Activated CD8-positive, alpha-beta memory T cell treated with anti-CD3 and anti-CD28 coated beads for 48 hours (primary cell): ENCODE measurements at regions not wholly inside any gene's neighbourhood (a gene's known extent, or its start where the extent isn't known, plus 50 kb on each side); places are given as distances from the start of the nearest gene placed in this dataset.
"Not testable (repeated sequence)": the region's sequence is repeated elsewhere in the genome, so short reads cannot be mapped to it uniquely, and the experiment has no call there.

Experiments
- DNase-seq, 3 experiments: peaks; one replicate each; pipeline ENCODE4 v3.0.0-alpha.2; 2020; ENCODE audit warnings: low read depth in 2 of 3, low spot score in 2 of 3

DNA sequence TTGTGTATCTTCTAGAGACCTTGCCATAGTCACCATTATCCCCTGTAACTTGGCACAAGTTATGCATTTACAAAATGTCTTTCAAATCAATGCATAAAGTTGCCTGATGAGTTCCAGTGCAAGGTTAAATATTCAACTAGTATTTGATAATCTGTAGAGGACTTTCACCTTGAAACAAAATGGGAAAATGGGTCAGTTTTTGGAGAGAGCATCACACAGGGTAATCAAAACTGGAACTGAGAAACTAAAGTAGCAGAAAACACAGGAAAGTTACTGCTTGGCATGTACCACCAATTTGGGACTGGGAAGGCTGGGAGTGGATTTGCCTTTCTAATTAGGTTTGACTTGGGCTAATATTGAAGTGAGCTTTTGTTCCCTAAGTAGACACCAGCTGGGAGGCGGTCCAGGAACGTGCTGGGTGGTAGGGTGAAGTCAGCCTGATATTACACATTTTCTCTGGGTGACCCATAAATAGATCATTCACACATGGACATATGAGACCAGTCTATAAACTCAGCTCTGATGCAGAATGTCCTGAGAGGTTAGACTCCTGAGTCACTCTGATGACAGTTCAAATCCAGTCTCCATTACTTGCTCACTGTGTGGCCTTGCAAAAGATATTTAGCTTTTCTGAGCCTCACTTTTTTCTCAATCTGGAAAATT lies 152.3 kb downstream of the PCTP start:
- no peak for DNase-seq

DNA sequence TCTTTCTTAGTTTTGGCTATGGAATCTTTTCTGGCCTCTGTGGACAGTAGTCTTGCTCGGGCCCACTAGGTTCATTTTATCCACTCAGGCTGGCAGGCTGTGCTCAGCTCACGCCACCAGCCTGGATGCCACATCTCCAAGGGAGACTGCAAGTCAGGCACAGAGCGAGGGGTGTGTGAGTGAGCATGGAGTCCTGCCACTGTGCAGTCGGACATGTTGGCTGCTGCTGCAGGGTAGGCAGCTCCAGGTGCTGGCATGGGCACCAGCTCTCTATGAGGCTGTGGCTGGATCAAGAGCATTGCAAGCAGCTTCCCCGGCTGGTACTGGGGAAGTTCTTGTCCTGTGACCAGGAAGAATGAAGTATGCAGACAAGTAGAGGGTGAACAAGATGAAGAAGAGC lies 158.9 kb downstream of the PCTP start:
- no peak for DNase-seq

DNA sequence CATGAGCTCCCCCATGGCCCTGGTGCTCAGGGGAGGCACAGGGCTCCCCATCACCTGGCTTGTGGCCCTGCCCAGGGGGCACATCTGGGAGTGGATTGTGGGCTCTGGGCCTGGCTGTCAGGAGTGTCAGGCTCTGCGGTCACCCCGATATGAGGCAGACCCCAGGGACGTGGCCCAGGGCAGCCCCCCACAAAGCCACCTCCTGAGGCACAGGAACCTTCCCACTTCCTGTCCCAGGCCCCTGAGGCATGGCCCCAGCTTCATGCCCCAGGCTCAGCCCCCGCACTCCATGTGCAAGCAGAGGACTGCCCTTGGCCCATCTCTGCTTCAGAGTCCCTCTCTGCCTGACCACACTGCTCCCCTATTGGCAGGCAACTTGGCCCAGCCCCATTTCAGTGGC lies 160.3 kb downstream of the PCTP start:
- DNase-seq: no peak

DNA sequence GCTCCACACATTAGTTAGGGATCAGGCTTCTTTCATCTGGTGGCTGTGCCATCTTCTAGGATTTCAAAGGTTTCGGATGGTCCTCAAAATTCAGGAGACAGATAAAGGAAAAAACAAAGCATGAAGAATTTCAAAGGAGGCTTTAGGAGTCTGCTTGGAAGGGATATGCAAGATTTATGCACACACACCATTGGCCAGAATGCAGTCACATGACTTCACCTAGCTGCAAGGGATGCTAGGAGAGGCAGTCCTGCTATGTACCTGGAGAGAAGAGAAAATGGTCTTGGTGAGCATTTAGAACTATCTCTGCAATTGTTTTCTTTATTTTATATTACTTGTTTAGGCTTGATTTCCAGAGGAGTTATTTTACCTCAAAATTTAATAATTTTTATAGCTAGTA lies 174.6 kb downstream of the PCTP start:
- no peak for DNase-seq

DNA sequence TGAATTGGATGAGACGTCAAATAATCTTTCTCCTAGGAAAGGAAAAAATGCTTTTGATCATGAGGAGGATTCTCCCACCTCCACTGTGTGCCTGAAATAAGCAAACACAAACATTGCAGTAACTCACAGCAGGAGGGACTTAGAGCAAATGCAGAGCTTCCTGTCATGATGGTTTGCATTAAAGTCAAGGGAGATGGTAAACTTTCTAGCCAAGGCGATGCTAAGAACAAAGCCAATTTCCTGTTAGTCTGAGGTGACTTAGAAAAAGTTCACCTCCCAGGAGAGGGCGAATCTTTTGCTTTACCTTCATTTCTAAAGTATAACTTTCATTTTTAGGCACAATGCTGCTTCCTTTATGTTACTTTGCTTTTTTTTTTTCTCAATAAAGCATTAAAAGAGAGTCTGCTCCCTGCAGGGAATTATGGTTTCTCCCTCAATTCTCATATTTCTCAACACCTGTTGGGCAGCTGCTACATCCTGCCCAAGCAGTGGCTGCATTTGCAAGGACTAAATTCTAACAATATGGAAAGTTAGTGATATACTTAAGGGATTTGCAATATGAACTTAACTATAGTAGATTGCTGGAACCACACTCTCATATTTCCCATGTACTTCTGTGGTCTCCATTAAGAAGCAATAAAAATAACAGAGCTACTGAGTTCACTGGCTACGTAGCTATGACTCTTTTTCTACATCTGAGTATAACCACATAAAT lies 175.6 kb downstream of the PCTP start:
- no peak for DNase-seq

DNA sequence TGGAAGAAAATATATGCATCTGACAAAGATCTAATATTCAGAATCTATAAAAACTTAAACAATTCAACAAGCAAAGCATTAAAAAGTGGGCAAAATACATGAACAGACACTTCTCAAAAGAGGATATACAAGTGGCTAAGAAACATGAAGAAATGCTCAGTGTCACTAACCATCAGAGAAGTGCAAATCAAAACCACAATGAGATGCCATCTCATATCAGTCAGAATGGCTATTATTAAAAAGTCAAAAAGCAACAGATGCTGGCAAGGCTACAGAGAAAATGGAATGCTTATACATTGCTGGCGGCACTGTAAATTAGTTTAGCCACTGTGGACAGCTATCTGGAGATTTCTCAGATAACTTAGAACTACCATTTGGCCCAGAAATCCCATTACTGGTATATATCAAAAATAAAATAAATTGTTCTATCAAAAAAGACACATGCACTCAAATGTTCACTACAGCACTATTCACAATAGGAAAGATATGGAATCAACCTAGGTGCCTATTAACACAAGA lies 179.5 kb downstream of the PCTP start:
- DNase-seq: no peak

DNA sequence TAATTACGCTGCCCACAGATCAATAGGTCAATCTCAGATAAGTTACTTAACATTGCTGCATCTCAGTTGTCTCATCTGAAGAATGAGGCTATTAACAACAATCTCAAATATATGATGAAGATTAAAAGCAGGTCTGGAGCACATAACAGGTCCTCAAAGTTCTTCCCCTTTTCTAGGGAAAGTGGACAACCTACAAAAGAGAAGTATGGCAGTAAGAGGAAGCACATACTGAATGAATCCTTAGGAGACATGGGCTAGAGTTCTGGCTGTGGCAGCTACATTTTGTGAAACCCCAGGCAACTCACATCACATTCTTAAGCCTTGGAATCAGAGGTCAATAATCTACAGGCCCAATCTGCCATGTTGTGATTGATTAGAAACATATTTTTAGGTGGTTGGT lies 180.6 kb downstream of the PCTP start:
- no peak for DNase-seq

DNA sequence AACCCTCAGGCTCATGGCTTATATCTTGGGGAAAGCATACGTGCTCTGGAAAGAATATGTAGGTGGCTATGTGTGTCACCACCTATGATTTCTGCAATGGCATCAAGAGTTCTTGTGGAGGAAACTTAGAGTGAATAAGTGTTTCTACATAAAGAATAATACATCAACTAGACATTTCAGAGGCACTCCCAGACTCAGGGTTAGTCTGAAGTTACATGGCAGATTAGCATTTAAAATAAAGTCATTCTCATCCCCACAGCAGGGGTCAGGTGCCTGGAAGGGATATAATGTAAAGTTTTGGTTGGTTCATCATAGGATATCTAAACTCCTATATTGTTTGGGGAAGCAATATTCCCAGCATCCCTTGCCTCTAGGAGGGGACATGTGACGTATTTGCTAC lies 182.1 kb downstream of the PCTP start:
- no peak for DNase-seq

DNA sequence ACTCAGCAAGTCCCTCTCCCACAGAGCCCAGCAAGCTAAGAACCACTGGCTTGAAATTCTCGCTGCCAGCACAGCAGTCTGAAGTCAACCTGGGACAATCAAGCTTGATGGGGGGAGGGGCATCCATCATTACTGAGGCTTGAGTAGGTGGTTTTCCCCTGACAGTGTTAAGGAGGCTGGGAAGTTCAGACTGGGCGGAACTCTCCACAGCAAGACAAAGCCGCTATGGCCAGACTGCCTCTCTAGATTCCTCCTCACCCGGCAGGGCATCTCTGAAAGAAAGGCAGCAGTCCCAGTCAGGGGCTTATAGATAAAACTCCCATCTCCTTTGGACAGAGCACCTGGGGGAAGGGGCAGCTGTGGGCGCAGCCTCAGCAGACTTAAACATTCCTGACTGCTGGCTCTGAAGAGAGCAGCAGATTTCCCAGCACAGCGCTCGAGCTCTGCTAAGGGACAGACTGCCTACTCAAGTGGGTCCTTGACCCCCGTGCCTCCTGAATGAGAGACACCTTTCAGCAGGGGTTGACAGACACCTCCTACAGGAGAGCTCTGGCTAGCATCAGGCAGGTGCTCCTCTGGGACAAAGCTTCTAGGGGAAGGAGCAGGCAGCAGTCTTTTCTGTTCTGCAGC lies 188.4 kb downstream of the PCTP start:
- DNase-seq: not testable (repeated sequence)

DNA sequence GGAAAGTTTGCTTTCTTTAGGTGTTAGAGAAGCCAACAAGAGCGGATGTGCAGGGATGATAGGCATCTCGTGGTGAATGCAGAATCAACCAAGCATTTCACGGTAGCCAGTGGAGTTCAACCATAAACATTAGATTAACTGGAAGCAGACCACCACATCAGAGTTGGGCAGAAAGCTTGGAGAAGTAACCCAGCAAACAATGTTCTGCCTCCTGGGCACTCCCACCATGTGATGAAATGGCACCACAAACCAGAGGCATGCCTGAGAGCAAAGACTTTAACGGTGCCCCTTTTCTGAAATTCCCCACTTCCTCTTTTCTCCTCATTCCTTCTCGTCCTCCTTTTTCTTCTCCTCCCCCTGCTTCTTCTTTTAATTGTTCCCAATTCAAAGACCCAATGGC lies 193.5 kb upstream of the ANKFN1 start:
- DNase-seq: no peak

DNA sequence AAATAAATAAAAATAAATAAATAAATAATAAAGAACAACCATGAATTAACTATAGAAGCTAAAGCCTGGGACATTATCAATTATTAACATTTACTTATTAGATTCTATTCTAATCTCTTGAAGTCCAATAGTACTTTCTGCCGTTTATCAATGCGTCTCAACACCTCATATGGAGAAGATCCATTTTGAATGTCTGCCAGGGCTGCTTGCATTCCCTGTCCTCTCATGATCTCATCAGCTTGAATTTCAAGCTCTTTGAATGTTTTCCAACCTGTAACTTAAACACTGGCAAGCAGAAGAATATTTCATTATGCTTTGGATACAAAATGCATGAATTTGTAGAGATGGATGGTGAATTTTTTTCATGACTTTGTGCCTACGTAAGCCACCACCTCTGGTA lies 191.9 kb upstream of the ANKFN1 start:
- DNase-seq: no peak

DNA sequence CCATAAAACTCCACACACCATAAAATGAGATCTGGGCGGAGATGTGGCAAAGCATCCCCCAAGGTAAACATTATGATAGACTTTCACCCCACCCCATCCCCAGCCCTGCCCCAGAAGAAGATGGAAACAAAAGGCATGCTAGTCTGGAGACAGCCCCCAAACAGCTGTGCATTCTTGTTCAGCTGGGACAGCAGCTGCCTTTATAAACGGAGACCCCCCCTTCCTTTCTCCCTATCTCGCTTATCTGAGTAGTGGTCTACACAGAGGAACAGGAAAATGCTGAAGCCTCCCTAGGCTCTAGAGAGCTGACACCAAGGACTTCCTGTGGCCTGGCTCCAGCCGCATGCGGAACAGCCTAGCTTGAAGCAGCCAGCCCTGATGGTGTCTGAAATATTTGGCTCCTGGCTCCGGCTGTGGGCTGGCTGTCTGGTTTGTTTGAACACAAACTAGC lies 190.3 kb upstream of the ANKFN1 start:
- DNase-seq: no peak

DNA sequence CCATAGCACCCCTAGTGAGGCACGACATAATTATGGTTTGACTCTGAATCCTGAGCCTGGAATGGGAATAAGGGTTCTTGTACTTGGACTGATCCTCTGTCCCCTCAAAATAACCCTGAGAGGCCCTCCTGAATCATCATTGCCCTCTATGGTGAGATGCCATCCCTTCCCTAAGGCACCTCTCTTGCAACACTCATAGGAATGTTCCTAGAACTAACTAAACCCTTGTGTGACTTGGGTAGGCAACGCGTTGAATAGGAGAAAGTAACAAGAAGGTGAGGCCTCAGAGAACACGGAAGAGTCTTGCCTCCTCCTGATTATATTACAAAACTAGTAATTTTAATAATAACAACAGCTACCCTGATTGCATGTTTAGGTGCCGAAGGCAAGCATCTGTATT lies 189.1 kb upstream of the ANKFN1 start:
- no peak for DNase-seq

DNA sequence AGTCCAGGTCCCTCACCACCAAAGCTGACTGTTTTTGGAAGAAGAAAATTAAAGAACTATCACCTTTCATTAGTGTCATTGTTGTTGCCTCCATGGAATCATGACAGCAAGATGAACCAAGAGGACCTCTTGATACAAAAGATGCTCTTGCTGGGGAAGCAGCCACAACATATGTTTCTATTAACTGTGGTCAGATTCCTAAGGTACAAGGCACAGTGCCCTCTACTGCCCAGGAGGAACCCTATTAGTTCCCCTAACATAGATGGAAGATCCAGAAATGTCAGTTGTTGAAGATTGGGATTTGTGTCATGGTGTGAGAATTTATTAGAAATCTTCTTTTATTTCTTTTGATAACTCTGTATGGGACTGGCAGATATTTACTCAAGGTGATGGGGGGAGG lies 188.2 kb upstream of the ANKFN1 start:
- DNase-seq: no peak

DNA sequence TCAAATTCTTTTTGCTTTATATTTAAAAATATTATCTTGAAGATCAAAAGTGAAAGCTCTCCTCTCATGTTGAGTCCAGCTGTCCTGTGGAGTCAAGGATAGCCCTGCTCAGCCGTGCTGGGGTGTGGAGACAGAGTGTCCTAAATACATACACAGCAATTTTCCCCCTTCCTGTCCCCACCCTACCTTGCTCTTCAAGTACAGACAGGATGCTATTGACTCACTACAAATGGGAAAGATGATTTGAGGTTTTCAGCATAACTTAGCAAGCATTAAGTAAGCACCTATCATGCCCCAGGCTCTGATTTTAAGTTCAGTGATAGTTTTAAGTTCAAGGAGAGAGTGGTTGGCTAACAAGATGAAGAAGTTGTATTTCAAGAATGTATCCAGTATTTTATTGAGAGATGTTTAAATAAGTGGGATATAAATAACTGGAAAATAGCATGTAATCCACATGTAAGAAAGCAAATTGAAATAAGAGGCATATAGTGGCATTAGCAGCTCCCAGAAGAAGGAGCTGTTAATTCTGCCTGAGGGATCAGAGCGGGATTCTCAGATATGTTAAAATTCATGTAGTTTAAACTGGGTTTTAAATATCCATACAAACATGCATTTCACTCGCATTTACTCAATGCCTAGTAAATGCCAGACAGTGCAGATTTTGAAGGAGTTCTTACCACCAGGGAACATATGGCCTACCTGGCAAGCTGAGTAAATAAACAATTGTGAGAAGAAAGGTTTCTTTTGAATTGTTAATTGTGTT lies 183.5 kb upstream of the ANKFN1 start:
- DNase-seq: no peak

DNA sequence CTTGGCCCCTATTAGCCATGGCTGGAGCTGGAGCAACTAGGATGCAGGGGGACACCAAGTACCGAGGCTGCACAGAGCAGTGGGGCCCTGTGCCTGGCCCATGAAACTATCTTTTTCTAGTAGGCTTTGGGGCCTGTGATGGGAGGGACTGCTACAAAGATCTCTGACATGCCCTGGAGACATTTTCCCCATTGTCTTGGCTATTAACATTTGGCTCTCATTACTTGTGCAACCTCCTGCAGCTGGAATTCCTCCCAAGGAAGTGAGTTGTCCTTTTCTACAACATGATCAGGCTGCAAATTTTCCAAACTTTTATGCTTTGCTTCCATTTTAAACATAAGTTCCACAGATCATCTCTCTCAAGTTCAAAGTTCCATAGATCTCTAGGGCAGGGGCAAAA lies 174.7 kb upstream of the ANKFN1 start:
- DNase-seq: no peak

DNA sequence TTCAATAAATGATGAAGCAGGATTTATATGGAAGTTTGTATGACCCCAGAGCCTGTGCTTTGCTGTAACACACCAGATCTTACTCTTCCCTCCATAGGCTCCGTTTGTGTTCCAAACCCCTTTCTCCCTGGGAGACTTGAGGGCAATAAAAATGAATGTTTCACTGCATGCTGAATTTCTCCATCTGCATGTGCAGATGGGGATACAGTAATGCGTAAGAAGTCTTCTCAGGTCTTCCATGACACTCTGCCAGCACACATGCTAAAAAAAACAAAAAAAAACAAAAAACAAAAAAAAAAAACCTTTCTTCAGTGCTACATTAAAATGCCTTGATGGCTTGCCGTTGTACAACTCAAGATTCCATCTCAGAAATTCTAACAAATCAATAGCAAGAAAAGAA lies 170.2 kb upstream of the ANKFN1 start:
- no peak for DNase-seq

DNA sequence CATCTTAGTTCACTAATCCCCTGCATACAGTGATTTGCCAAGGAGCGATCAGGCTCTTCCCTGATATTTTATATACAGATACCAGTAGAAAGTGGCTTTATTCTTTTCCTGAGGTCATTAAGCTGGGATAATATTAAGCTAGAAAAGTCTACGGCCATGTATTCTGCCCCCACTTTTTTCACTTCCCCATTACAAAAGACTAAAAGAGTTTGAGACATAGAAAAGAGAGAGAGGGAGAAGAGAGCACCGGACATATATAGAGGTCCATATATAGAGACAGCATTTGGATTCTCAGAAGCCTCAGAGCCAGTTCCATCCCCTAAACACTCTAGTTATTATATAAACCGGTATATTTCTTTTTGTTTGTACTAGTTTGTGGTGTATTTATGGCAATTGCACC lies 166.5 kb upstream of the ANKFN1 start:
- no peak for DNase-seq

DNA sequence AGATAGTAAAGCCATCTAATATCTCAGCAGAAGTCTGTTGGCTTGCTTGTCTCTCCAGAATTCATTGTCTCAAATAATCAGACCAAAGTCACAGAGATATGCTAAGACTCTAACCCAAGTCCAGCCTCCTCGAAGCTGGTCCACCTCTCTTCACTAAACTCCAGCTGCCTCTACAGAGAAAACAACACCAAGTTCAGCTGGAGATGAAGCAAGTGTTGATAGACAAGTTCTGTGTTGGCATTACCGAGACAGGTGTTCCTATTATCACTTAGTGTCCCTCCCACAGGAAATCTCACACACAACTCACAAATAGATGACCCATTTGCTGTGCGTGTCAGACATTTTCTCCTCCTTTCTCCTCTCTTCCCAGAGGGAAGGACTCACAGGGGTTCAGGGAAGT lies 164.4 kb upstream of the ANKFN1 start:
- no peak for DNase-seq

DNA sequence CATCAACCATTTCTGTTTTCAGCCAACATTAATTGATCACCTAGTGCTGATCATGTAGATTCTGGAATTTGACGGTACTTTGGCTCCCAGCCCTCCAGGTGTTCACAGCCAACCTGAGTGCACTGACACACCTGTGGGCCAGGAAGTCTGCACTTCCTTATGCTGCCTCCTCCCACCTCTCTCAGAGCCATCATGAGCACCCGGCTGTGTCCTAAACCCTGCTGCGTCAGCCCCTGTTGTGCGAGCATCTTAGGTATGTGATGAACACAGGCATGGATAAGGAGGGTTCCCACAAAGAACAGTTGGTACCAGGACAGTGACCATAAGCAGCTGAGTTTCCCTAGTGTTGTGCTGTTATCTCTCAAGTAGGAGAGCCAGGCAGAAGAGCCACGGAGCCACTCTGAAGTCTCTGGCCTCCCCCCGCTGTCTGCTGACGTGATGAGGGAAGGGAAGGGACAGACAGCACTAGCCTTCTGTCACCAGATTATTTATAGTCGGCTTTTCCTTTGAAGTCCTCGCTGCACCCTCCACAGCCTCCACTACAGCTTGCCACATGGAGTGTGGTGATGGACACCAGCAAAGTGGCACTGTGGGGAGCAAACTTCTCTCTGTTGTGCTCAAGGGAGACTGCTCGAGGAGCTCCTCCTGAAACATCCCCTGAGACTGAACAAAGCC lies 162.8 kb upstream of the ANKFN1 start:
- DNase-seq: no peak

DNA sequence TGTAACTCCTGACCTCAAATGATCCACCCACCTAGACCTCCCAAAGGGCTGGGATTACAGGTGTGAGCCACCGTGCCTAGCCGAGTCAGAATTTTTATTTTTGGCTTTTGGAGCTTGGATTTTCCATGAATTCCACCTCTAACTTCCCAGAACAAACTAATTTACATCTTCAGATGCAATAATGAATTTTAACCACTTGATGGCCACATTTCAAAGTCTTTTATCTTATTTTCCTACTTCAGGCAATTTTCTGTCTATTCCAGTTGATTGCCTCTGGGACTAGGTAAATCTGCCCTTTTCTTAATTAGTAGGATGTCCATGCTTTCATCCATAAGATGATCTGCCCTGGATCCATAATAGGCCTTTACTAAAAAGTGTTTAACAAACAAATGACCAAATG lies 156.4 kb upstream of the ANKFN1 start:
- no peak for DNase-seq
